GM12865 (cell line): ENCODE measurements at regions not wholly inside any gene's neighbourhood (a gene's known extent, or its start where the extent isn't known, plus 50 kb on each side); places are given as distances from the start of the nearest gene placed in this dataset.

Source experiments
- DNase-seq: peaks from one replicate; pipeline ENCODE4 v3.0.0; 2010; ENCODE audit warnings: low read depth
- H3K4me3 ChIP-seq: 2 replicates; pipeline ENCODE4 v1.5.1; 2011; ENCODE audit warnings: mild to moderate bottlenecking, low read depth, low read length, control low read depth
- TF ChIP-seq, protein P1 (sequence below): IDR thresholded peaks from 2 replicates; pipeline ENCODE4 v1.5.1; 2011; ENCODE audit warnings: low read length, control low read depth, low read depth, inconsistent platforms; ENCODE audit not compliant: insufficient read depth; ENCODE audit errors: missing control alignments

- H3K4me3 ChIP-seq = no peak overlapping the region
- TF ChIP-seq, protein P1, sequence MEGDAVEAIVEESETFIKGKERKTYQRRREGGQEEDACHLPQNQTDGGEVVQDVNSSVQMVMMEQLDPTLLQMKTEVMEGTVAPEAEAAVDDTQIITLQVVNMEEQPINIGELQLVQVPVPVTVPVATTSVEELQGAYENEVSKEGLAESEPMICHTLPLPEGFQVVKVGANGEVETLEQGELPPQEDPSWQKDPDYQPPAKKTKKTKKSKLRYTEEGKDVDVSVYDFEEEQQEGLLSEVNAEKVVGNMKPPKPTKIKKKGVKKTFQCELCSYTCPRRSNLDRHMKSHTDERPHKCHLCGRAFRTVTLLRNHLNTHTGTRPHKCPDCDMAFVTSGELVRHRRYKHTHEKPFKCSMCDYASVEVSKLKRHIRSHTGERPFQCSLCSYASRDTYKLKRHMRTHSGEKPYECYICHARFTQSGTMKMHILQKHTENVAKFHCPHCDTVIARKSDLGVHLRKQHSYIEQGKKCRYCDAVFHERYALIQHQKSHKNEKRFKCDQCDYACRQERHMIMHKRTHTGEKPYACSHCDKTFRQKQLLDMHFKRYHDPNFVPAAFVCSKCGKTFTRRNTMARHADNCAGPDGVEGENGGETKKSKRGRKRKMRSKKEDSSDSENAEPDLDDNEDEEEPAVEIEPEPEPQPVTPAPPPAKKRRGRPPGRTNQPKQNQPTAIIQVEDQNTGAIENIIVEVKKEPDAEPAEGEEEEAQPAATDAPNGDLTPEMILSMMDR = no peak
- DNase-seq = no peak
Measured at GRCh38 chr9:118321788-118322187, 617.6 kb downstream of the TLR4 start.

- H3K4me3 ChIP-seq = no peak overlapping the region
- TF ChIP-seq, protein P1 = no peak
- DNase-seq = no peak
Measured at GRCh38 chr9:118324706-118325105, 620.5 kb downstream of the TLR4 start.

DNA sequence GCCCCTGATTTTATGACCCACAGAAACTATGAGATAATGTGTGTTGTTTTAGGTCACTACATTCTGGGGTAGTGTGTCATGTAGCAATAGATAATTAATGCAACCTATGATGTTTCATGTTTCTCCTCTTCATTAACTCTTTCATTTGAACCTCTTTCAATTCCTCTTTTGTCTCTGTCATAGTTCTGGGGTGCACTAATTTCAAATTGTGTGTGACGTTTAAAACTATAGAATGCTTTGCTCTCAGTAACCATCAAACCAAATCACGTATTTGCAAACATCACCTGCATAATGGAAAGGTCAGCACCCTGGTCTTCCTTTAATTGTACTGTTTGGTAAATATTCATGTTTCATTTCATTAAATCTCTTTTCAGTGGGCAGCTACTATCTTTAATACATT lies 621.6 kb downstream of the TLR4 start:
- no peak for DNase-seq
- H3K4me3 ChIP-seq = no peak overlapping the region
- TF ChIP-seq, protein P1 = no peak

DNA sequence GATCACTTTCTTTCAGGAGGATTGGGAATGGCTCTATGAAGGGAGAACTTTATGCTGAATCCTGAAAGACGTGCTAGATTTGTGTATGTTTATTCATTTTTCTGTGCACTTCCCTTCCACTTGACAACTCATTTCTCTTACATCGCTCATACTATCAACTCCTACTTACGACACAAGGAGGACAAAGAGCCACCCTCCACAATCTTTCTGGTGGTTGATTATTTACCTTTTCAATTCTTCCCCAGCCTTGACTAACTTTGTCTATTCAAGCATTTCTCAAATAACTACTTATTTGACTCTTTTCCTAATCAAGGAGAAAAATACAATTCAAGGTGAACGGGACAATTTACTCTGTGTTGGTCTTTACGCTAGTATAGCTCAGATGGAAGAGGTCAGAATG lies 622.1 kb downstream of the TLR4 start:
- TF ChIP-seq, protein P1 = no peak
- no peak for DNase-seq

GRCh38 chr9:118330191-118330986 lies 626.2 kb downstream of the TLR4 start:
- no peak overlapping the region for H3K4me3 ChIP-seq
- TF ChIP-seq, protein P1 = no peak
- no peak for DNase-seq

More for the DNA sequence above, 622.1 kb downstream of the TLR4 start:
- no peak overlapping the region for H3K4me3 ChIP-seq

- no peak for DNase-seq
- TF ChIP-seq, protein P1 = no peak
- no peak overlapping the region for H3K4me3 ChIP-seq
Measured at GRCh38 chr9:118331622-118332045, 627.4 kb downstream of the TLR4 start.
